HepG2 (cell line): ENCODE measurements at regions not wholly inside any gene's neighbourhood (a gene's known extent, or its start where the extent isn't known, plus 50 kb on each side); places are given as distances from the start of the nearest gene placed in this dataset.

Experiments
- ATAC-seq: fragments of 200-7000 bp; cut with Tn5 transposase; 3 replicates; pipeline ENCODE4 v1.9.1; 2020; ENCODE audit warnings: mild to moderate bottlenecking, moderate library complexity
- BruUV-seq: library from RNA; stranded (reverse); fragments of 400-500 nt; replicated peaks from 2 replicates; lab custom pipeline; 2021; lab: Mats Ljungman, UMichigan
- CTCF ChIA-PET: fragments of 300-600 bp; formaldehyde crosslinking; extraction: SDS; loops from one replicate; lab custom pipeline; 2021; ENCODE audit warnings: low total read pairs, inconsistent platforms, low intra/inter-chr PET ratio; lab: Yijun Ruan, JAX
- POLR2A ChIA-PET: fragments of 350-600 bp; sonication (Branson Sonifier 250); formaldehyde crosslinking; loops from one replicate; lab custom pipeline; 2020; ENCODE audit warnings: antibody characterized with exemption, inconsistent platforms; lab: Yijun Ruan, JAX
- DNase-seq: peaks from one replicate; pipeline ENCODE4 v3.0.0-alpha.2; 2015; ENCODE audit warnings: low spot score
- FAIRE-seq: peaks from 3 replicates; lab custom pipeline; 2011; peaks lifted over from hg19 to GRCh38; lab: Jason Lieb, UNC
- H2AFZ ChIP-seq: one replicate; pipeline ENCODE4 v1.6.1; 2011; ENCODE audit warnings: low read length, inconsistent platforms
- H3K27ac ChIP-seq: fragments of 300-600 bp; 3 replicates; pipeline ENCODE4 v1.8.0; 2011; ENCODE audit warnings: mixed run types, mild to moderate bottlenecking, mixed read lengths, low read length, inconsistent platforms; ENCODE audit not compliant: insufficient read depth; ENCODE audit errors: extremely low read length
- H3K27me3 ChIP-seq, 2 experiments: fragments of 200-600 bp in 1 of 2; 2 replicates in 1 of 2; 3 replicates in 1 of 2; pipeline versions ENCODE4 v1.6.0 to v1.8.0; 2011; ENCODE audit warnings: low read length in 2 of 2, mild to moderate bottlenecking in 2 of 2, moderate library complexity in 2 of 2, inconsistent platforms in 1 of 2; ENCODE audit not compliant: insufficient read depth in 2 of 2, control insufficient read depth in 1 of 2
- H3K36me3 ChIP-seq, 2 experiments: fragments of 200-600 bp in 1 of 2; replicated peaks in 1 of 2; 2 replicates in 1 of 2; 3 replicates in 1 of 2; pipeline versions ENCODE4 v1.5.1 to v1.8.0; 2011; ENCODE audit warnings: low read length in 2 of 2, inconsistent platforms in 1 of 2; ENCODE audit not compliant: insufficient read depth in 2 of 2, control insufficient read depth in 1 of 2
- H3K4me1 ChIP-seq: 2 replicates; pipeline ENCODE4 v1.5.1; 2012; ENCODE audit warnings: low read length, inconsistent platforms; ENCODE audit not compliant: insufficient read depth
- H3K4me2 ChIP-seq: 2 replicates; pipeline ENCODE4 v1.6.0; 2011; ENCODE audit warnings: low read depth, low read length, inconsistent platforms
- H3K4me3 ChIP-seq, 3 experiments: fragments of 200-600 bp in 1 of 3; sonication (generic), shearing (Covaris generic) in 1 of 3; replicated peaks in 1 of 3; 2 replicates each; pipeline ENCODE4 v1.5.1; 2011 to 2016; ENCODE audit warnings: low read length in 3 of 3, inconsistent platforms in 2 of 3, low read depth in 2 of 3, mild to moderate bottlenecking in 2 of 3, control low read depth in 1 of 3, mixed read lengths in 1 of 3; ENCODE audit not compliant: insufficient read depth in 1 of 3
- H3K79me2 ChIP-seq: one replicate; pipeline ENCODE4 v1.6.1; 2011; ENCODE audit warnings: low read length, inconsistent platforms; ENCODE audit not compliant: insufficient read depth
- H3K9ac ChIP-seq: 2 replicates; pipeline ENCODE4 v1.6.0; 2011; ENCODE audit warnings: mild to moderate bottlenecking, low read depth, low read length, inconsistent platforms; ENCODE audit not compliant: insufficient read depth
- H3K9me3 ChIP-seq: 2 replicates; pipeline ENCODE4 v1.5.1; 2012; ENCODE audit warnings: mild to moderate bottlenecking, low read length
- H4K20me1 ChIP-seq: 2 replicates; pipeline ENCODE4 v1.6.0; 2011; ENCODE audit warnings: inconsistent platforms, mild to moderate bottlenecking, low read length, moderate library complexity; ENCODE audit not compliant: insufficient read depth
- AGO1 ChIP-seq: fragments of 200-400 bp; formaldehyde crosslinking; IDR thresholded peaks from 2 replicates; pipeline ENCODE4 v1.6.1; 2017; ENCODE audit warnings: mild to moderate bottlenecking, low read depth, low read length, moderate library complexity; ENCODE audit not compliant: poor library complexity, severe bottlenecking
- HNF4A ChIP-seq: sonication (generic); formaldehyde crosslinking; IDR thresholded peaks from 2 replicates; pipeline ENCODE4 v1.4.0; 2020; ENCODE audit warnings: missing genetic modification reagents
- IRF1 ChIP-seq: sonication (generic); formaldehyde crosslinking; IDR thresholded peaks from 2 replicates; pipeline ENCODE4 v1.4.0; 2020; ENCODE audit warnings: low read depth, mild to moderate bottlenecking, missing genetic modification reagents
- JDP2 ChIP-seq: sonication (generic); formaldehyde crosslinking; IDR thresholded peaks from 2 replicates; pipeline ENCODE4 v1.8.1; 2022; ENCODE audit warnings: missing genetic modification reagents, borderline replicate concordance
- JUN ChIP-seq: sonication (generic); formaldehyde crosslinking; IDR thresholded peaks from 2 replicates; pipeline ENCODE4 v1.4.0; 2020; ENCODE audit warnings: mild to moderate bottlenecking, missing genetic modification reagents
- NFE2L2 ChIP-seq: fragments of 150-350 bp; IDR thresholded peaks from 2 replicates; pipeline ENCODE4 v1.6.1; 2014; ENCODE audit warnings: low read length
- PBX3 ChIP-seq: sonication (generic); formaldehyde crosslinking; IDR thresholded peaks from 2 replicates; pipeline ENCODE4 v1.8.1; 2023; ENCODE audit warnings: missing genetic modification reagents, inconsistent platforms, borderline replicate concordance
- PCBP1 ChIP-seq: fragments of 200-400 bp; formaldehyde crosslinking; IDR thresholded peaks from 2 replicates; pipeline ENCODE4 v1.6.1; 2017; ENCODE audit warnings: mild to moderate bottlenecking, low read depth, low read length, borderline replicate concordance
- SSRP1 ChIP-seq: IDR thresholded peaks from 2 replicates; pipeline ENCODE4 v1.6.1; 2016; ENCODE audit warnings: control low read depth
- SYNCRIP ChIP-seq: fragments of 200-400 bp; formaldehyde crosslinking; IDR thresholded peaks from 2 replicates; pipeline ENCODE4 v1.6.1; 2018; ENCODE audit warnings: mild to moderate bottlenecking, low read depth, low read length; ENCODE audit not compliant: insufficient read depth
- ZC3H13 ChIP-seq: sonication (generic); formaldehyde crosslinking; IDR thresholded peaks from 2 replicates; pipeline ENCODE4 v1.8.1; 2023; ENCODE audit warnings: mild to moderate bottlenecking, missing genetic modification reagents, moderate library complexity
- ZNF143 ChIP-seq: sonication (generic); formaldehyde crosslinking; IDR thresholded peaks from 2 replicates; pipeline ENCODE4 v1.4.0; 2020; ENCODE audit warnings: missing genetic modification reagents
- ZNF333 ChIP-seq: sonication (generic); formaldehyde crosslinking; IDR thresholded peaks from 2 replicates; pipeline ENCODE4 v1.4.0; 2020; ENCODE audit warnings: mild to moderate bottlenecking, missing genetic modification reagents, borderline replicate concordance
- ZNF557 ChIP-seq: sonication (generic); formaldehyde crosslinking; IDR thresholded peaks from 2 replicates; pipeline ENCODE4 v1.4.0; 2020; ENCODE audit warnings: missing genetic modification reagents
- ZNF652 ChIP-seq: IDR thresholded peaks from 2 replicates; pipeline ENCODE4 v1.6.1; 2016; ENCODE audit warnings: low read depth, borderline replicate concordance
- ZSCAN12 ChIP-seq: sonication (generic); formaldehyde crosslinking; IDR thresholded peaks from 2 replicates; pipeline ENCODE4 v1.9.0; 2021; ENCODE audit warnings: mild to moderate bottlenecking, missing genetic modification reagents
- WGBS: methylation state at CpG from one replicate; pipeline ENCODE4 v1.1.6; 2017; ENCODE audit warnings: low lambda C conversion rate; 5-methylcytosine and 5-hydroxymethylcytosine counted together
- in situ Hi-C: cut with HindIII; loops from 2 replicates; pipeline ENCODE4 v1.10.0; 2017; ENCODE audit warnings: low pct_unique_long_range_greater_than_20kb; ENCODE audit not compliant: extremely low pct_ligation_motif_present
- intact Hi-C: fragments of 100-400 bp; cut with micrococcal nuclease; formaldehyde crosslinking; loops from one replicate; pipeline ENCODE4 v1.10.0; 2022; ENCODE audit not compliant: unreplicated experiment
- TF ChIP-seq, protein P1 (sequence below): sonication (generic); formaldehyde crosslinking; IDR thresholded peaks from 2 replicates; pipeline ENCODE4 v1.5.1; 2020; ENCODE audit warnings: missing genetic modification reagents, mild to moderate bottlenecking, borderline replicate concordance

- TF ChIP-seq ZSCAN12 (CRISPR knock-in tag) = no peak
- TF ChIP-seq PCBP1 = no peak
These were observed 530.5 kb downstream of the KCNA4 start (continued) for GRCh38 chr11:29486301-29486700.

DNA sequence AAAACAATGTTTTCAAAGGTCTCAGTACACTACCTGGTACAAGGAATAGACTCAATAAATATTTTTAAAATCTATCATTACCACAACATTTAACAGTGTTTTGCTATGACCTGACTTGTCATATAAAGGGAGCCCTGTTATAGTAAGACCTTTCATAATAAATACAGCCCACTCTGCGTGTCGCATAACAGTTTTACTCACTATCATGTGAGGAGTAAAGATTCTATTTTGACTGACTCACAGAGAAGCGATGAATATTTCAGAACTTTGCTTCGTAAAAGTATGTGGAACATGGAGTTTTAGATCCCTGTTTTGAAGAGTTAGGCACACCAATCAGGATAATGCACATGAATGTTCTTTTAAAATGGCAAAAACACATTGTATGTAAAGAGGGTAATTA is 531.2 kb downstream of the KCNA4 start:
- CTCF ChIA-PET = no interaction called here
- Histone ChIP-seq H3K4me2 (no peak overlapping the region), H2AFZ (no peak overlapping the region), H3K27me3 (no peaks in the 10 kb centered on the region; a peak in 1 of 5 replicates), H4K20me1 (no peaks in the 10 kb centered on the region), H3K79me2 (no peaks in the 10 kb centered on the region), H3K4me1 (no peaks in the 10 kb centered on the region), H3K36me3 (no peaks in the 10 kb centered on the region), H3K4me3 (no peak overlapping the region), H3K9me3 (no peaks in the 10 kb centered on the region), H3K27ac (no peak overlapping the region), H3K9ac (no peak overlapping the region)
- ATAC-seq (no peak), DNase-seq (no peak), FAIRE-seq (no peak)
- WGBS = 2% methylated on average over 4 of the region's 4 CpGs
- BruUV-seq = no TSS peak
- TF ChIP-seq ZNF557 (CRISPR knock-in tag) (no peak), SSRP1 (CRISPR knock-in tag) (no peak), PBX3 (CRISPR knock-in tag) (no peak), ZNF143 (no peak), ZC3H13 (CRISPR knock-in tag) (no peak), AGO1 (no peak), SYNCRIP (no peak), NFE2L2 (no peak), JDP2 (no peak), IRF1 (no peak), ZNF652 (CRISPR knock-in tag) (no peak), HNF4A (no peak), JUN (CRISPR knock-in tag) (no peak), ZNF333 (CRISPR knock-in tag) (no peak)
- TF ChIP-seq, protein P1, sequence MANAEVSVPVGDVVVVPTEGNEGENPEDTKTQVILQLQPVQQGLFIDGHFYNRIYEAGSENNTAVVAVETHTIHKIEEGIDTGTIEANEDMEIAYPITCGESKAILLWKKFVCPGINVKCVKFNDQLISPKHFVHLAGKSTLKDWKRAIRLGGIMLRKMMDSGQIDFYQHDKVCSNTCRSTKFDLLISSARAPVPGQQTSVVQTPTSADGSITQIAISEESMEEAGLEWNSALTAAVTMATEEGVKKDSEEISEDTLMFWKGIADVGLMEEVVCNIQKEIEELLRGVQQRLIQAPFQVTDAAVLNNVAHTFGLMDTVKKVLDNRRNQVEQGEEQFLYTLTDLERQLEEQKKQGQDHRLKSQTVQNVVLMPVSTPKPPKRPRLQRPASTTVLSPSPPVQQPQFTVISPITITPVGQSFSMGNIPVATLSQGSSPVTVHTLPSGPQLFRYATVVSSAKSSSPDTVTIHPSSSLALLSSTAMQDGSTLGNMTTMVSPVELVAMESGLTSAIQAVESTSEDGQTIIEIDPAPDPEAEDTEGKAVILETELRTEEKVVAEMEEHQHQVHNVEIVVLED (CRISPR knock-in tag) = no peak
- POLR2A ChIA-PET = no interaction called here
- intact Hi-C loops (no loop called here), in situ Hi-C loops (no loop called here)
